A673 (cell line): ENCODE measurements at regions not wholly inside any gene's neighbourhood (a gene's known extent, or its start where the extent isn't known, plus 50 kb on each side); places are given as distances from the start of the nearest gene placed in this dataset.
"Not testable (repeated sequence)": the region's sequence is repeated elsewhere in the genome, so short reads cannot be mapped to it uniquely, and the experiment has no call there.

Experiments
- BruUV-seq: library from RNA; stranded (reverse); fragments of 400-500 nt; replicated peaks from 2 replicates; lab custom pipeline; 2021; lab: Mats Ljungman, UMichigan
- CTCF ChIA-PET: fragments of 300-600 bp; sonication (Branson Sonifier 250); formaldehyde crosslinking; loops from one replicate; lab custom pipeline; 2022; ENCODE audit warnings: antibody characterized with exemption; lab: Charles Lee
- POLR2A ChIA-PET: fragments of 300-600 bp; sonication (Branson Sonifier 250); formaldehyde crosslinking; loops from one replicate; lab custom pipeline; 2022; ENCODE audit warnings: antibody characterized with exemption; ENCODE audit not compliant: low non-redundant PET; lab: Charles Lee
- DNase-seq: peaks from one replicate; pipeline ENCODE4 v3.0.0-alpha.2; 2015; ENCODE audit warnings: low spot score
- H3K27ac ChIP-seq: fragments of 200-600 bp; sonication (generic); 2 replicates; pipeline ENCODE4 v1.5.1; 2016; ENCODE audit warnings: mixed run types, low read depth, mild to moderate bottlenecking, mixed read lengths, antibody characterized with exemption, low read length; ENCODE audit not compliant: poor library complexity, severe bottlenecking
- H3K27me3 ChIP-seq: fragments of 200-600 bp; sonication (generic); replicated peaks from 2 replicates; pipeline ENCODE4 v1.6.1; 2017; ENCODE audit warnings: mixed run types, low read depth, mild to moderate bottlenecking, mixed read lengths, antibody characterized with exemption, low read length; ENCODE audit not compliant: insufficient read depth, poor library complexity
- H3K36me3 ChIP-seq: fragments of 200-600 bp; sonication (generic); 2 replicates; pipeline ENCODE4 v1.6.1; 2016; ENCODE audit warnings: mixed run types, mild to moderate bottlenecking, mixed read lengths, antibody characterized with exemption, low read length; ENCODE audit not compliant: insufficient read depth, poor library complexity, severe bottlenecking
- H3K4me1 ChIP-seq: fragments of 200-600 bp; sonication (generic); 2 replicates; pipeline ENCODE4 v1.6.1; 2017; ENCODE audit warnings: mixed run types, mild to moderate bottlenecking, mixed read lengths, antibody characterized with exemption, low read length; ENCODE audit not compliant: insufficient read depth, poor library complexity, severe bottlenecking
- H3K4me3 ChIP-seq: fragments of 200-600 bp; sonication (generic); 2 replicates; pipeline ENCODE4 v1.5.1; 2016; ENCODE audit warnings: low read depth, mixed run types, mild to moderate bottlenecking, mixed read lengths, low read length; ENCODE audit not compliant: poor library complexity, severe bottlenecking
- H3K9me3 ChIP-seq: fragments of 200-600 bp; sonication (generic); 2 replicates; pipeline ENCODE4 v1.6.1; 2016; ENCODE audit warnings: mixed run types, low read depth, mild to moderate bottlenecking, mixed read lengths, antibody characterized with exemption, low read length; ENCODE audit not compliant: poor library complexity, severe bottlenecking
- EZH2 ChIP-seq: fragments of 200-600 bp; sonication (generic); IDR thresholded peaks from 2 replicates; pipeline ENCODE4 v1.6.1; 2017; ENCODE audit warnings: borderline replicate concordance, low read depth, mild to moderate bottlenecking, mixed read lengths, antibody characterized with exemption, low read length; ENCODE audit not compliant: poor library complexity, severe bottlenecking
- intact Hi-C: fragments of 100-400 bp; cut with micrococcal nuclease; formaldehyde crosslinking; loops from one replicate; pipeline ENCODE4 v1.10.0; 2022; ENCODE audit not compliant: unreplicated experiment
- TF ChIP-seq, protein P1 (sequence below): fragments of 300-800, 200-600 bp; sonication (generic); conservative IDR thresholded peaks from 2 replicates; pipeline ENCODE4 v1.5.1; 2017; ENCODE audit warnings: low read depth, mild to moderate bottlenecking, antibody characterized with exemption, low read length, moderate library complexity, mixed read lengths

DNA sequence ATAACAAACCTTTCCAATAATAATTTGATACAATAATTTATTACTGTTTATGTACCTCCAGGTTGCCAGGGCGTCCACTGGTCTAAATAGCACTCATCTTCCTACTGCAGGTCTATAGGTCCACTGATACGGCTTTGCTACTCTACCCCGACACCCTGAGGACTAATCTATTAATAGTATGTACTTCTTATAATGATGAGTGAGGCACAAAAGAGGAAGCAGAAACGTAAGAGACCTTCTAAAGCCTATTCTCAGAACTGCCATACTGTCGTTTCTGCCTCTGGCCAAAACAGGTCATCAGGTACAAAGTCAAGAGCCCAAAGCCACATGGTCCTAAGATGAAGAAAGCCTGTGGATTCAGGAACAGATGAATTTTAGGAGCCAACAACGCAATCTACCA, 163.2 kb upstream of the GRM7 start:
- no peaks in the 10 kb centered on the region for H3K4me1 ChIP-seq
- no peak overlapping the region for H3K4me3 ChIP-seq
- intact Hi-C loops: no loop called here
- ChIA-PET POLR2A (no interaction called here), CTCF (no interaction called here)
- no peak for DNase-seq
- H3K9me3 ChIP-seq: no peaks in the 10 kb centered on the region
- no peaks in the 10 kb centered on the region for H3K36me3 ChIP-seq
- no peaks in the 10 kb centered on the region for H3K27me3 ChIP-seq
- TF ChIP-seq, protein P1, sequence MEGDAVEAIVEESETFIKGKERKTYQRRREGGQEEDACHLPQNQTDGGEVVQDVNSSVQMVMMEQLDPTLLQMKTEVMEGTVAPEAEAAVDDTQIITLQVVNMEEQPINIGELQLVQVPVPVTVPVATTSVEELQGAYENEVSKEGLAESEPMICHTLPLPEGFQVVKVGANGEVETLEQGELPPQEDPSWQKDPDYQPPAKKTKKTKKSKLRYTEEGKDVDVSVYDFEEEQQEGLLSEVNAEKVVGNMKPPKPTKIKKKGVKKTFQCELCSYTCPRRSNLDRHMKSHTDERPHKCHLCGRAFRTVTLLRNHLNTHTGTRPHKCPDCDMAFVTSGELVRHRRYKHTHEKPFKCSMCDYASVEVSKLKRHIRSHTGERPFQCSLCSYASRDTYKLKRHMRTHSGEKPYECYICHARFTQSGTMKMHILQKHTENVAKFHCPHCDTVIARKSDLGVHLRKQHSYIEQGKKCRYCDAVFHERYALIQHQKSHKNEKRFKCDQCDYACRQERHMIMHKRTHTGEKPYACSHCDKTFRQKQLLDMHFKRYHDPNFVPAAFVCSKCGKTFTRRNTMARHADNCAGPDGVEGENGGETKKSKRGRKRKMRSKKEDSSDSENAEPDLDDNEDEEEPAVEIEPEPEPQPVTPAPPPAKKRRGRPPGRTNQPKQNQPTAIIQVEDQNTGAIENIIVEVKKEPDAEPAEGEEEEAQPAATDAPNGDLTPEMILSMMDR: no peak
- TF ChIP-seq EZH2: no peak
- no TSS peak for BruUV-seq
- no peak overlapping the region for H3K27ac ChIP-seq

DNA sequence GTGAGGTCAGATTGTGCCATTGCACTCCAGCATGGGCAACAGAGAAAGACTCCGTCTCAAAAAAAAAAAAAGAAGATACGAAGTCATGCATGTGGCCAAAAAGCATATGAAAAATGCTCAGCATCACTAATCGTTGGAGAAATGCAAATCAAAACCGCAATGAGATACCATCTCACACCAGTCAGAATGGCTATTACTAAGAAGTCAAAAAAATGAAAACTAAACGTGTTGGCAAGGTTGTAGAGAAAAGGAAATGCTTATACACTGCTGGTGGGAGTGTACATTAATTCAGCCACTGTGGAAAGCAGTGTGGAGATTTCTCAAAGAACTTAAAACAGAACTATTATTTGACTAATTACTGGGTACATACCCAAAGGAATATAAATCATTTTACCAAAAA, 156.1 kb upstream of the GRM7 start:
- H3K9me3 ChIP-seq, CTCF ChIA-PET, DNase-seq, BruUV-seq, H3K4me1 ChIP-seq, H3K27ac ChIP-seq, intact Hi-C loops, H3K27me3 ChIP-seq, H3K4me3 ChIP-seq, POLR2A ChIA-PET, H3K36me3 ChIP-seq: not testable (repeated sequence)

DNA sequence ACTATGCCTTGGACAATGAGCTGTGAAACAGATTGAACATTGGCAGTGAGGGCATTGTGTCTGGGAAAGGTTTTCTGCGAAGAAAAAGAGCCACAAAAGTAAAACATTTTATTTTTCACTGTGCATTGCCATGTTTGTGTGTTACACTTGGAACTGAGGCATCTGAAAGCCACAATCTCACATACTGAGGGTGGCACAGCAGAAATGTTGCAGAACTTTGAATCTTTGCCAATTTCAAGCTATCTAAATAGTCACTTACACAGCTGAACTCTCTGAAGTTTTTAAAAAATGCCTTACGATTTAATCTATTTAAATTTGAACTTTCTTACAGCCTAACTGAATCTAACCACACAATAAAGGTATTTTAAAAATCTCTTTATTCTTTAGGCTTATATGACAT, 154.1 kb upstream of the GRM7 start:
- no peak overlapping the region for H3K27ac ChIP-seq
- no peaks in the 10 kb centered on the region for H3K36me3 ChIP-seq
- TF ChIP-seq, protein P1: no peak
- no peak for TF ChIP-seq EZH2
- no peak overlapping the region for H3K4me3 ChIP-seq
- ChIA-PET POLR2A (no interaction called here), CTCF (no interaction called here)
- no peaks in the 10 kb centered on the region for H3K9me3 ChIP-seq
- intact Hi-C loops: no loop called here
- H3K27me3 ChIP-seq: no peaks in the 10 kb centered on the region
- H3K4me1 ChIP-seq: no peaks in the 10 kb centered on the region
- BruUV-seq: no TSS peak
- no peak for DNase-seq

DNA sequence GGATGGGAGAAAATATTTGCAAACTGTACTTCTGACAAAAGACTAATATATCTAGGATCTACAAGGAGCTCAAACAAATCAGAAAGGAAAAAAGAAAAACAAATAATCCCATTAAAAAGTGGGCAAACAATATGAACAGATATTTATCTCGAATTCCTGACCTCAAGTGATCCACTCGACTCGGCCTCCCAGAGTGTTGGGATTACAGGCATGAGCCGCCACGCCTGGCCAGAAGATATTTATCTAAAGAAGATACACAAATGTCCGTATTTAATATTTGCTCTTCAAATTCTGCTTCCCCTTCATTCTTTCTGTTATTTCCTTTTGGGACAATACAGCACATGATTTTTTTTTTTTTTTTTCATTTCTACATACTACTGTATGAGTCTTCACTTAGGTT, 151.7 kb upstream of the GRM7 start:
- TF ChIP-seq, protein P1: no peak
- TF ChIP-seq EZH2: no peak
- Histone ChIP-seq H3K4me3 (no peak overlapping the region), H3K27me3 (no peaks in the 10 kb centered on the region), H3K4me1 (no peaks in the 10 kb centered on the region), H3K36me3 (no peaks in the 10 kb centered on the region), H3K27ac (no peak overlapping the region), H3K9me3 (no peaks in the 10 kb centered on the region)
- ChIA-PET POLR2A (no interaction called here), CTCF (no interaction called here)
- intact Hi-C loops: no loop called here
- no TSS peak for BruUV-seq
- no peak for DNase-seq
